GM19463 (cell line): ENCODE measurements at regions not wholly inside any gene's neighbourhood (a gene's known extent, or its start where the extent isn't known, plus 50 kb on each side); places are given as distances from the start of the nearest gene placed in this dataset.

Experiments
- ATAC-seq: cut with Tn5 transposase; IDR thresholded peaks from one replicate; pipeline ENCODE4 v1.9.1; 2021; ENCODE audit warnings: mild to moderate bottlenecking, moderate library complexity; ENCODE audit not compliant: unreplicated experiment

- no peak for ATAC-seq
These were observed 91.1 kb upstream of the PLPPR1 start for GRCh38 chr9:100937382-100937781.

GRCh38 chr9:100938507-100938906 lies 90.0 kb upstream of the PLPPR1 start:
- ATAC-seq: no peak

GRCh38 chr9:100939636-100940035 lies 88.9 kb upstream of the PLPPR1 start:
- no peak for ATAC-seq

- ATAC-seq: no peak
These were observed 69.3 kb upstream of the PLPPR1 start for GRCh38 chr9:100959226-100959625.
